Heart left ventricle (tissue), 13 donors: ENCODE measurements at regions not wholly inside any gene's neighbourhood (a gene's known extent, or its start where the extent isn't known, plus 50 kb on each side); places are given as distances from the start of the nearest gene placed in this dataset.

Experiments used
- POLR2A ChIP-seq, 2 donors: fragments of 450-650 bp; IDR thresholded peaks; one replicate each; pipeline ENCODE4 v1.6.1; 2017; ENCODE audit warnings: antibody characterized with exemption in 2 of 2, mild to moderate bottlenecking in 2 of 2, moderate library complexity in 2 of 2
- TF ChIP-seq, protein P1 (sequence below), 12 donors: fragments of 200-600 bp; sonication (generic) in 4 of 12; IDR thresholded peaks; one replicate each; pipeline versions ENCODE4 v1.5.0 to v1.8.0; 2018 to 2022; ENCODE audit warnings: antibody characterized with exemption in 12 of 12, mild to moderate bottlenecking in 5 of 12
- donor health status: ischemic (EF 13 %, LVEDD 7.1; RV severe dilation, severe dysfunction).
- donor health status: DM: no; HTN: yes; CAD: no.
- donor health status: DM: no; HTN: no; CAD: no.
- donor health status: ischemic (EF 25% LVEDD 6.9; RV normal size, moderate dysfunction).
- donor health status: ischemic (EF 25% LVEDD 5.7; RV mildly dilated, moderate dysfunction).
- donor health status: ischemic (EF 35%, LVEDD 5.7; RV mildly dilated, moderate dysfunction).
- donor health status: nonischemic (EF 11% LVEDD 7.7; RV severe dilation, severe dysfunction).
- donor health status: DM: yes; HTN: yes; CAD: no.
- donor health status: PGD.
- donor health status: ischemic (EF 29% LVEDD 5.4; RV normal size, mild dysfunction).
- donor health status: nonischemic (EF 23%, LVEDD 6.1; RV moderate dilation, normal function).

DNA sequence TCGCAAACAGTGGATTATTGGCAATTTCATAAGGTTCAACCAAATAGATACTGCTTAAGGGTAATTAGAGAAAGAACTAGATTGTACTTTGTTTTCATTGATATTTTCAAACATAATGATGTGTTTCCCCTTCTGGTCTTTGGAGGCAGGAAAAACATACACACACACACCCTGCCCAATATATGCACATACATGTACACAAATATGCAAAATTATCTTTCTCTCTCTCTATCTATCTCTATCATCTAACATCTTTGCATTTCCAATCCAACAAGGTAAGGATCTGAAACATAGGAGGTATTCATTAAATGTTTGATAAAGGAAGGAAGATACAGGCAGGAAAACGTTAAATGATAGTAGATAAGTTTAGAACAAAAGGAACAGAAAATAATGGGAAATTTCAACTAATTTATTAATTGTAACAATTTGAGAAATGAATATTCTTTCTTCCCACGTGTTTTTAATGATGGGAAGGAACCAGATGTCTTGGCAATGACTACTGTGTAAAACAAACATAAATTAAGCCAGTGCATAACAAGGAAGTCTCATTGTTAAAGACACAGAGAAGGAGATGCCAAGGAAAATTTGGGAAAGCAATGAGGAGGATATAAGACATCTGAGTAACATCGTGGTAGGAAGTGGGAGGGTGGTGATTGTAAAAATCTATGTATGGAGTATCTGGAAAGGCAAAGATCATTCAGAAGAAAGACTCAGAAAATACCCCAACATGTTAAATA is 532.1 kb downstream of the GBA3 start:
- TF ChIP-seq, protein P1, sequence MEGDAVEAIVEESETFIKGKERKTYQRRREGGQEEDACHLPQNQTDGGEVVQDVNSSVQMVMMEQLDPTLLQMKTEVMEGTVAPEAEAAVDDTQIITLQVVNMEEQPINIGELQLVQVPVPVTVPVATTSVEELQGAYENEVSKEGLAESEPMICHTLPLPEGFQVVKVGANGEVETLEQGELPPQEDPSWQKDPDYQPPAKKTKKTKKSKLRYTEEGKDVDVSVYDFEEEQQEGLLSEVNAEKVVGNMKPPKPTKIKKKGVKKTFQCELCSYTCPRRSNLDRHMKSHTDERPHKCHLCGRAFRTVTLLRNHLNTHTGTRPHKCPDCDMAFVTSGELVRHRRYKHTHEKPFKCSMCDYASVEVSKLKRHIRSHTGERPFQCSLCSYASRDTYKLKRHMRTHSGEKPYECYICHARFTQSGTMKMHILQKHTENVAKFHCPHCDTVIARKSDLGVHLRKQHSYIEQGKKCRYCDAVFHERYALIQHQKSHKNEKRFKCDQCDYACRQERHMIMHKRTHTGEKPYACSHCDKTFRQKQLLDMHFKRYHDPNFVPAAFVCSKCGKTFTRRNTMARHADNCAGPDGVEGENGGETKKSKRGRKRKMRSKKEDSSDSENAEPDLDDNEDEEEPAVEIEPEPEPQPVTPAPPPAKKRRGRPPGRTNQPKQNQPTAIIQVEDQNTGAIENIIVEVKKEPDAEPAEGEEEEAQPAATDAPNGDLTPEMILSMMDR (IDR thresholded peaks at IDR 0.05) = no peak
- TF ChIP-seq POLR2A (IDR thresholded peaks at IDR 0.05) = no peak
